ENCODE measurements at regions not wholly inside any gene's neighbourhood (a gene's known extent, or its start where the extent isn't known, plus 50 kb on each side); places are given as distances from the start of the nearest gene placed in this dataset.

GRCh38 chrX:96224279-96224678 lies 460.4 kb upstream of the DIAPH2 start:
- H3K23me2 ChIP-seq (ENCODE audit: low read depth, low read length) = no peaks in the 10 kb centered on the region
- no peaks in the 10 kb centered on the region for H3K79me2 ChIP-seq (ENCODE audit: control insufficient read depth in 1 of 2, insufficient read depth in 2 of 2, low read length in 2 of 2)
- FAIRE-seq (peak; percentile 7), DNase-seq (ENCODE audit: low read depth in 1 of 2, low spot score in 2 of 2) (no peak)
- H4K5ac ChIP-seq (ENCODE audit: insufficient read length, low read depth, low read length) = no peak overlapping the region
- H4K20me1 ChIP-seq (replicated peaks in 1 of 2; ENCODE audit: control insufficient read depth in 1 of 2, insufficient read depth in 2 of 2, low read length in 2 of 2) = no peaks in the 10 kb centered on the region
- H2AFZ ChIP-seq (ENCODE audit: low read length) = no peak overlapping the region; the same call in 1 of the 2 replicates
- no peak overlapping the region for H3K18ac ChIP-seq (ENCODE audit: extremely low read depth, low read length)
- no peaks in the 10 kb centered on the region for H3K4me1 ChIP-seq (replicated peaks in 1 of 4; ENCODE audit: control insufficient read depth in 3 of 4, insufficient read depth in 4 of 4, low read length in 3 of 4)
- H2AK5ac ChIP-seq (ENCODE audit: low read depth, low read length) = no peak overlapping the region
- TF ChIP-seq POLR2A (IDR thresholded peaks at IDR 0.05; ENCODE audit: control extremely low read depth in 1 of 2, low read depth in 2 of 2, low read length in 2 of 2) (no peak), TAF1 (IDR thresholded peaks at IDR 0.05; ENCODE audit: low read depth, low read length) (no peak), KDM5A (IDR thresholded peaks at IDR 0.05; ENCODE audit: low read length) (no peak)
- ChIA-PET CTCF (ENCODE audit: partially characterized antibody) (interaction anchor here (1.2 kb wide), 1 partner anchor 42 kb away, joined by 4 read pairs; no protein-coding TSS in a partner anchor), POLR2A (ENCODE audit: partially characterized antibody) (no interaction called here)
- no peak overlapping the region for H4K8ac ChIP-seq (ENCODE audit: extremely low read depth, insufficient read depth, low read length)
- WGBS, 2 experiments (ENCODE audit: extremely low coverage in 1 of 2, insufficient coverage in 1 of 2, insufficient read length in 1 of 2, insufficient replicate concordance in 2 of 2, low coverage in 1 of 2, low lambda C conversion rate in 2 of 2, missing lambda C conversion rate in 1 of 2) = 83% methylated on average over 3 of the region's 3 CpGs; no CpG with 5 or more reads in 1 of the 2 experiments
- no peak overlapping the region for H2BK20ac ChIP-seq (ENCODE audit: low read length)
- H3K14ac ChIP-seq (ENCODE audit: insufficient read length) = no peak overlapping the region
- no peaks in the 10 kb centered on the region for H3K9me3 ChIP-seq (ENCODE audit: insufficient read depth in 2 of 2, low read depth in 1 of 2, low read length in 1 of 2)
- H3K4ac ChIP-seq (replicated peaks; ENCODE audit: insufficient read length, low read depth, low read length) = no peak overlapping the region
- no peak overlapping the region for H3K27ac ChIP-seq (ENCODE audit: low read depth, low read length)
- H3K36me3 ChIP-seq (ENCODE audit: control insufficient read depth in 2 of 4, insufficient read depth in 4 of 4, low read length in 3 of 4) = no peaks in the 10 kb centered on the region
- H3K56ac ChIP-seq (replicated peaks; ENCODE audit: insufficient read length, low read depth, low read length) = no peak overlapping the region
- H3K9ac ChIP-seq (replicated peaks in 1 of 4; ENCODE audit: extremely low read depth in 1 of 4, low read depth in 3 of 4, low read length in 3 of 4) = no peak overlapping the region
- H2BK12ac ChIP-seq (ENCODE audit: low read depth, low read length) = no peak overlapping the region
- H3K23ac ChIP-seq (ENCODE audit: insufficient read length) = no peak overlapping the region
- no peak overlapping the region for H2BK120ac ChIP-seq (replicated peaks; ENCODE audit: low read depth, low read length)
- H4K91ac ChIP-seq (replicated peaks; ENCODE audit: insufficient read length, low read length) = no peak overlapping the region
- no peak overlapping the region for H2BK15ac ChIP-seq (ENCODE audit: low read length)
- no peak overlapping the region for H2BK5ac ChIP-seq (ENCODE audit: low read depth, low read length)
- no peak overlapping the region for H3K4me2 ChIP-seq (ENCODE audit: insufficient read depth in 1 of 2, low read depth in 2 of 2, low read length in 2 of 2)
- no peak overlapping the region for H3K4me3 ChIP-seq (ENCODE audit: extremely low read depth in 1 of 4, insufficient read depth in 2 of 4, low read depth in 3 of 4, low read length in 4 of 4)
- no peaks in the 10 kb centered on the region for H3K79me1 ChIP-seq (ENCODE audit: low read depth, low read length)
- no peaks in the 10 kb centered on the region for H3K27me3 ChIP-seq (replicated peaks in 1 of 4; ENCODE audit: control insufficient read depth in 3 of 4, extremely low read depth in 1 of 4, insufficient read depth in 3 of 4, low read length in 3 of 4)

All from H1 (cell line).